HepG2 (cell line): ENCODE measurements at regions not wholly inside any gene's neighbourhood (a gene's known extent, or its start where the extent isn't known, plus 50 kb on each side); places are given as distances from the start of the nearest gene placed in this dataset.
A peak's percentile ranks its signal among the peaks of the same experiment; 100 is the strongest.

Source experiments
- GATAD1 ChIP-seq: IDR thresholded peaks from 2 replicates; pipeline ENCODE4 v1.6.1; 2016; ENCODE audit warnings: missing genetic modification reagents, missing compliant biosample characterization
- HDAC1 ChIP-seq: sonication (generic); formaldehyde crosslinking; IDR thresholded peaks from 2 replicates; pipeline ENCODE4 v1.5.1; 2020; ENCODE audit warnings: mild to moderate bottlenecking, missing genetic modification reagents
- KDM5B ChIP-seq: sonication (generic); formaldehyde crosslinking; IDR thresholded peaks from 2 replicates; pipeline ENCODE4 v1.4.0; 2020; ENCODE audit warnings: missing genetic modification reagents, mild to moderate bottlenecking, borderline replicate concordance
- RBM39 ChIP-seq: fragments of 200-400 bp; formaldehyde crosslinking; IDR thresholded peaks from one replicate; pipeline ENCODE4 v1.6.1; 2018; ENCODE audit warnings: antibody characterized with exemption, mild to moderate bottlenecking, low read depth, low read length; ENCODE audit not compliant: poor library complexity, severe bottlenecking
- SALL1 ChIP-seq: sonication (generic); formaldehyde crosslinking; IDR thresholded peaks from 2 replicates; pipeline ENCODE4 v1.8.0; 2022; ENCODE audit warnings: mild to moderate bottlenecking, missing genetic modification reagents
- SIX4 ChIP-seq: sonication (generic); formaldehyde crosslinking; IDR thresholded peaks from 2 replicates; pipeline ENCODE4 v1.4.0; 2020; ENCODE audit warnings: missing genetic modification reagents
- ZBTB8A ChIP-seq: sonication (generic); formaldehyde crosslinking; IDR thresholded peaks from 2 replicates; pipeline ENCODE4 v1.4.0; 2020; ENCODE audit warnings: mild to moderate bottlenecking, low read depth, missing genetic modification reagents, borderline replicate concordance
- ZMYM3 ChIP-seq: sonication (generic); formaldehyde crosslinking; IDR thresholded peaks from 2 replicates; pipeline ENCODE4 v1.5.1; 2020; ENCODE audit warnings: mild to moderate bottlenecking, missing genetic modification reagents
- ZNF460 ChIP-seq: sonication (generic); formaldehyde crosslinking; IDR thresholded peaks from 2 replicates; pipeline ENCODE4 v1.5.1; 2020; ENCODE audit warnings: missing genetic modification reagents, mild to moderate bottlenecking, borderline replicate concordance
- ZNF468 ChIP-seq: sonication (generic); formaldehyde crosslinking; IDR thresholded peaks from 2 replicates; pipeline ENCODE4 v1.8.0; 2022; ENCODE audit warnings: mild to moderate bottlenecking, moderate library complexity, missing genetic modification reagents
- TF ChIP-seq, protein P1 (sequence below), 2 experiments: fragments of 450-650 bp in 1 of 2; sonication (generic) in 1 of 2; formaldehyde crosslinking in 1 of 2; IDR thresholded peaks; 2 replicates each; pipeline versions ENCODE4 v1.6.1 to v1.8.0; 2016 to 2022; ENCODE audit warnings: antibody characterized with exemption in 1 of 2, mild to moderate bottlenecking in 1 of 2, missing genetic modification reagents in 1 of 2
- TF ChIP-seq, protein P2 (sequence below): sonication (generic); formaldehyde crosslinking; IDR thresholded peaks from 2 replicates; pipeline ENCODE4 v1.8.0; 2022; ENCODE audit warnings: mild to moderate bottlenecking, missing genetic modification reagents, moderate library complexity
- TF ChIP-seq, protein P3 (sequence below): sonication (generic); formaldehyde crosslinking; IDR thresholded peaks from 2 replicates; pipeline ENCODE4 v1.4.0; 2020; ENCODE audit warnings: mild to moderate bottlenecking, low read depth, missing genetic modification reagents
- TF ChIP-seq, protein P4 (sequence below), 2 experiments: fragments of 450-650 bp in 1 of 2; sonication (generic) in 1 of 2; formaldehyde crosslinking; IDR thresholded peaks; 2 replicates each; pipeline versions ENCODE4 v1.5.0 to v1.8.0; 2020 to 2022; ENCODE audit warnings: mild to moderate bottlenecking in 1 of 2, missing genetic modification reagents in 1 of 2
- TF ChIP-seq, protein P5 (sequence below): sonication (generic); formaldehyde crosslinking; IDR thresholded peaks from 2 replicates; pipeline ENCODE4 v1.4.0; 2020; ENCODE audit warnings: missing genetic modification reagents, mild to moderate bottlenecking, borderline replicate concordance

DNA sequence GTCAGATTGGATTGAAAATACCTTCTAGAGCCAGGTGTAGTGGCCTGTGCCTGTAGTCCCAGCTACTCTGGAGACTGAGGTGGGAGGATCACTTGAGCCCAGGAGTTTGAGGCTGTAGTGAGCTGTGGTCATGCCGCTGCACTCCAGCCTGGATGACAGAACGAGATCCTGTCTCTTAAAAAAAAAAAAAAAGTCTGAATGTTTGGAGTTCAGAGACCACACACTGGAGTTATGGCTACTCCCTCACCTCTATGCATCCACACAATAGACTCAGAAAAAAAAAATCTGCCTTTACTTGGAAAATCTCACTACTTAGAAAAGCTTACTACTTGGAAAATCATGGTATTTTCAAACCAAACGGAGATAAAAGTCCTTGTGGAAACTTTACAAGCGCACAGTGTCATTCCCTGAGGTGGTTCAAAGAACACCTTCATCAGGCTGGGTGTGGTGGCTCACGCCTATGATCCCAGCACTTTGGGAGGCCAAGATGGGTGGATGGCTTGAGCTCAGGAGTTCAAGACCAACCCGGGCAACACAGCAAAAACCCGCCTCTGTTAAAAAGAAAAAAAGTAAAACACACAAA is 63.9 kb upstream of the PICALM start (continued):
- TF ChIP-seq, protein P1, sequence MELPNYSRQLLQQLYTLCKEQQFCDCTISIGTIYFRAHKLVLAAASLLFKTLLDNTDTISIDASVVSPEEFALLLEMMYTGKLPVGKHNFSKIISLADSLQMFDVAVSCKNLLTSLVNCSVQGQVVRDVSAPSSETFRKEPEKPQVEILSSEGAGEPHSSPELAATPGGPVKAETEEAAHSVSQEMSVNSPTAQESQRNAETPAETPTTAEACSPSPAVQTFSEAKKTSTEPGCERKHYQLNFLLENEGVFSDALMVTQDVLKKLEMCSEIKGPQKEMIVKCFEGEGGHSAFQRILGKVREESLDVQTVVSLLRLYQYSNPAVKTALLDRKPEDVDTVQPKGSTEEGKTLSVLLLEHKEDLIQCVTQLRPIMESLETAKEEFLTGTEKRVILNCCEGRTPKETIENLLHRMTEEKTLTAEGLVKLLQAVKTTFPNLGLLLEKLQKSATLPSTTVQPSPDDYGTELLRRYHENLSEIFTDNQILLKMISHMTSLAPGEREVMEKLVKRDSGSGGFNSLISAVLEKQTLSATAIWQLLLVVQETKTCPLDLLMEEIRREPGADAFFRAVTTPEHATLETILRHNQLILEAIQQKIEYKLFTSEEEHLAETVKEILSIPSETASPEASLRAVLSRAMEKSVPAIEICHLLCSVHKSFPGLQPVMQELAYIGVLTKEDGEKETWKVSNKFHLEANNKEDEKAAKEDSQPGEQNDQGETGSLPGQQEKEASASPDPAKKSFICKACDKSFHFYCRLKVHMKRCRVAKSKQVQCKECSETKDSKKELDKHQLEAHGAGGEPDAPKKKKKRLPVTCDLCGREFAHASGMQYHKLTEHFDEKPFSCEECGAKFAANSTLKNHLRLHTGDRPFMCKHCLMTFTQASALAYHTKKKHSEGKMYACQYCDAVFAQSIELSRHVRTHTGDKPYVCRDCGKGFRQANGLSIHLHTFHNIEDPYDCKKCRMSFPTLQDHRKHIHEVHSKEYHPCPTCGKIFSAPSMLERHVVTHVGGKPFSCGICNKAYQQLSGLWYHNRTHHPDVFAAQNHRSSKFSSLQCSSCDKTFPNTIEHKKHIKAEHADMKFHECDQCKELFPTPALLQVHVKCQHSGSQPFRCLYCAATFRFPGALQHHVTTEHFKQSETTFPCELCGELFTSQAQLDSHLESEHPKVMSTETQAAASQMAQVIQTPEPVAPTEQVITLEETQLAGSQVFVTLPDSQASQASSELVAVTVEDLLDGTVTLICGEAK (IDR thresholded peaks at IDR 0.05), result no peak
- TF ChIP-seq, protein P1 (CRISPR knock-in tag; IDR thresholded peaks at IDR 0.05), result no peak
- TF ChIP-seq GATAD1 (CRISPR knock-in tag) (no peak), HDAC1 (CRISPR knock-in tag) (no peak), ZBTB8A (no peak), SALL1 (CRISPR knock-in tag) (no peak), KDM5B (no peak), ZNF468 (CRISPR knock-in tag) (no peak), SIX4 (no peak), RBM39 (no peak), ZNF460 (peak; percentile 11; the same call in 1 of the 2 replicates), ZMYM3 (CRISPR knock-in tag) (0 out of 2 replicates have a peak, but pooled peaks have one; percentile 32)
- TF ChIP-seq, protein P2, sequence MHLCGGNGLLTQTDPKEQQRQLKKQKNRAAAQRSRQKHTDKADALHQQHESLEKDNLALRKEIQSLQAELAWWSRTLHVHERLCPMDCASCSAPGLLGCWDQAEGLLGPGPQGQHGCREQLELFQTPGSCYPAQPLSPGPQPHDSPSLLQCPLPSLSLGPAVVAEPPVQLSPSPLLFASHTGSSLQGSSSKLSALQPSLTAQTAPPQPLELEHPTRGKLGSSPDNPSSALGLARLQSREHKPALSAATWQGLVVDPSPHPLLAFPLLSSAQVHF (CRISPR knock-in tag), result no peak
- TF ChIP-seq, protein P3, sequence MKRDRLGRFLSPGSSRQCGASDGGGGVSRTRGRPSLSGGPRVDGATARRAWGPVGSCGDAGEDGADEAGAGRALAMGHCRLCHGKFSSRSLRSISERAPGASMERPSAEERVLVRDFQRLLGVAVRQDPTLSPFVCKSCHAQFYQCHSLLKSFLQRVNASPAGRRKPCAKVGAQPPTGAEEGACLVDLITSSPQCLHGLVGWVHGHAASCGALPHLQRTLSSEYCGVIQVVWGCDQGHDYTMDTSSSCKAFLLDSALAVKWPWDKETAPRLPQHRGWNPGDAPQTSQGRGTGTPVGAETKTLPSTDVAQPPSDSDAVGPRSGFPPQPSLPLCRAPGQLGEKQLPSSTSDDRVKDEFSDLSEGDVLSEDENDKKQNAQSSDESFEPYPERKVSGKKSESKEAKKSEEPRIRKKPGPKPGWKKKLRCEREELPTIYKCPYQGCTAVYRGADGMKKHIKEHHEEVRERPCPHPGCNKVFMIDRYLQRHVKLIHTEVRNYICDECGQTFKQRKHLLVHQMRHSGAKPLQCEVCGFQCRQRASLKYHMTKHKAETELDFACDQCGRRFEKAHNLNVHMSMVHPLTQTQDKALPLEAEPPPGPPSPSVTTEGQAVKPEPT, result no peak
- TF ChIP-seq, protein P4, sequence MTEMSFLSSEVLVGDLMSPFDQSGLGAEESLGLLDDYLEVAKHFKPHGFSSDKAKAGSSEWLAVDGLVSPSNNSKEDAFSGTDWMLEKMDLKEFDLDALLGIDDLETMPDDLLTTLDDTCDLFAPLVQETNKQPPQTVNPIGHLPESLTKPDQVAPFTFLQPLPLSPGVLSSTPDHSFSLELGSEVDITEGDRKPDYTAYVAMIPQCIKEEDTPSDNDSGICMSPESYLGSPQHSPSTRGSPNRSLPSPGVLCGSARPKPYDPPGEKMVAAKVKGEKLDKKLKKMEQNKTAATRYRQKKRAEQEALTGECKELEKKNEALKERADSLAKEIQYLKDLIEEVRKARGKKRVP (CRISPR knock-in tag; IDR thresholded peaks at IDR 0.05), result no peak
- TF ChIP-seq, protein P5, sequence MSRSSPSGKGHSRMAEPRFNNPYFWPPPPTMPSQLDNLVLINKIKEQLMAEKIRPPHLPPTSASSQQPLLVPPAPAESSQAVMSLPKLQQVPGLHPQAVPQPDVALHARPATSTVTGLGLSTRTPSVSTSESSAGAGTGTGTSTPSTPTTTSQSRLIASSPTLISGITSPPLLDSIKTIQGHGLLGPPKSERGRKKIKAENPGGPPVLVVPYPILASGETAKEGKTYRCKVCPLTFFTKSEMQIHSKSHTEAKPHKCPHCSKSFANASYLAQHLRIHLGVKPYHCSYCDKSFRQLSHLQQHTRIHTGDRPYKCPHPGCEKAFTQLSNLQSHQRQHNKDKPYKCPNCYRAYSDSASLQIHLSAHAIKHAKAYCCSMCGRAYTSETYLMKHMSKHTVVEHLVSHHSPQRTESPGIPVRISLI (CRISPR knock-in tag), result peak; percentile 81
